HPDE6-E6E7 (cell line): ENCODE measurements at regions not wholly inside any gene's neighbourhood (a gene's known extent, or its start where the extent isn't known, plus 50 kb on each side); places are given as distances from the start of the nearest gene placed in this dataset.
A peak's percentile ranks its signal among the peaks of the same experiment; 100 is the strongest.
"Not testable (repeated sequence)": the region's sequence is repeated elsewhere in the genome, so short reads cannot be mapped to it uniquely, and the experiment has no call there.

ENCODE experiments used
- DNase-seq: peaks from one replicate; pipeline ENCODE4 v3.0.0; 2011; ENCODE audit warnings: missing footprints; ENCODE audit errors: extremely low spot score

GRCh38 chr7:54115028-54115763 lies 427.0 kb upstream of the VSTM2A start:
- DNase-seq: no peak

- DNase-seq: no peak
Measured at GRCh38 chr7:54116956-54117355, 425.2 kb upstream of the VSTM2A start.

- no peak for DNase-seq
Measured at GRCh38 chr7:54129035-54129434, 413.1 kb upstream of the VSTM2A start.

- DNase-seq: no peak
Measured at GRCh38 chr7:54141576-54141975, 400.6 kb upstream of the VSTM2A start.

- no peak for DNase-seq
Measured at GRCh38 chr7:54145716-54146115, 396.5 kb upstream of the VSTM2A start.

GRCh38 chr7:54153462-54153861 lies 388.7 kb upstream of the VSTM2A start:
- no peak for DNase-seq

- no peak for DNase-seq
Measured at GRCh38 chr7:54159088-54159487, 383.1 kb upstream of the VSTM2A start.

GRCh38 chr7:54161621-54162020 lies 380.6 kb upstream of the VSTM2A start:
- no peak for DNase-seq

GRCh38 chr7:54166419-54166818 lies 375.8 kb upstream of the VSTM2A start:
- DNase-seq: no peak

- DNase-seq: no peak
Measured at GRCh38 chr7:54179321-54180029, 362.7 kb upstream of the VSTM2A start.

- DNase-seq: peak; percentile 49
Measured at GRCh38 chr7:54180796-54181195, 361.4 kb upstream of the VSTM2A start.

GRCh38 chr7:54183055-54183454 lies 359.1 kb upstream of the VSTM2A start:
- DNase-seq: no peak

- no peak for DNase-seq
Measured at GRCh38 chr7:54186336-54186735, 355.8 kb upstream of the VSTM2A start.

GRCh38 chr7:54187886-54188685 lies 354.1 kb upstream of the VSTM2A start:
- no peak for DNase-seq

GRCh38 chr7:54188843-54189242 lies 353.3 kb upstream of the VSTM2A start:
- DNase-seq: no peak

GRCh38 chr7:54189330-54189729 lies 352.8 kb upstream of the VSTM2A start:
- DNase-seq: no peak

- DNase-seq: no peak
Measured at GRCh38 chr7:54201501-54201900, 340.7 kb upstream of the VSTM2A start.

- DNase-seq: no peak
Measured at GRCh38 chr7:54215424-54215823, 326.8 kb upstream of the VSTM2A start.

- DNase-seq: not testable (repeated sequence)
Measured at GRCh38 chr7:54226030-54226429, 316.1 kb upstream of the VSTM2A start.

- DNase-seq: peak; percentile 10
Measured at GRCh38 chr7:54242776-54243175, 299.4 kb upstream of the VSTM2A start.

- DNase-seq: no peak
Measured at GRCh38 chr7:54245020-54245419, 297.2 kb upstream of the VSTM2A start.

GRCh38 chr7:54249686-54250085 lies 292.5 kb upstream of the VSTM2A start:
- no peak for DNase-seq
